ENCODE measurements at regions not wholly inside any gene's neighbourhood (a gene's known extent, or its start where the extent isn't known, plus 50 kb on each side); places are given as distances from the start of the nearest gene placed in this dataset.

DNA sequence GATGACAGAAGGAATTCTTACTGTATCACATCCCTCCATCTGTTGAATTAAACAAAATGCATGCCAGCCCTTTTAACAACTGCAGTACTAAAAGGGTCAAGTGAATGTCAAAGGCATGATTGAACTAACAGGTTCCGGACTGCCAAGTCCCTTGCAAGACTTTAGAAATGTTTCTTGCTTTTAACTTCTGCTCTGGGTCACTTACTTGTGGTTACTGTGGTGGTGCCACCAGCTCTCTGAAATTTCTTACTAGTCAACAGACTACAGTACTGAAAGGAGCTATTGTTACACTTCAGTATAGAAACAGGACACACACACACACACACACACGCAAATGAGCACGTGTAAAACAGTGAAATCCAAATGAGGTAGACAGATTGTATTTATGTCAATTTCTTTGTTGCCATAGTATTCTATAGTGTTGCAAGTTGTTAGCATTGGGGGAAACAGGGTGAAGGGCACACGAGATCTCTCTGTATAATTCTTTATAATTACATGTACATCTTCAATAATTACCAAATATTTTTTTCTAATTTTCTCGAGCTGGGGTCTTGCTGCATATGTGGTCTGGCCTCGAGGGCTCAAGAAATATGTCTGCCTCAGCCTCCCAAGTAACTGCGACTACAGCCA, 79.9 kb upstream of the SLC25A26 start (continued):
- TF ChIP-seq ZNF462 (CRISPR knock-in tag; IDR thresholded peaks at IDR 0.05), result no peak

GRCh38 chr3:66140106-66140505, 80.7 kb upstream of the SLC25A26 start:
- no peak overlapping the region for H3K4me3 ChIP-seq

More at GRCh38 chr3:66140106-66140505, 80.7 kb upstream of the SLC25A26 start:
- Mint-ChIP-seq H3K9me3 (peaks cover 14% of the 10 kb centered on the region; the same call in 2 of the 3 replicates), H3K36me3 (ENCODE audit: low read depth) (peaks cover 13% of the 10 kb centered on the region), H3K4me3 (no peak overlapping the region), H3K4me1 (peaks cover 16% of the 10 kb centered on the region), H3K27me3 (ENCODE audit: insufficient read depth, low read depth, poor library complexity) (peaks cover 5% of the 10 kb centered on the region), H3K27ac (no peak overlapping the region)
- H3K36me3 ChIP-seq (ENCODE audit: insufficient read depth), result no peaks in the 10 kb centered on the region
- H3K79me2 ChIP-seq (replicated peaks; ENCODE audit: insufficient read depth), result no peaks in the 10 kb centered on the region
- no peaks in the 10 kb centered on the region for H3F3A ChIP-seq (replicated peaks; ENCODE audit: low read depth)
- no peak overlapping the region for H2AFZ ChIP-seq
- TF ChIP-seq EZH2 (IDR thresholded peaks at IDR 0.05; ENCODE audit: low read depth, unreplicated experiment) (no peak), ZNF331 (CRISPR knock-in tag; IDR thresholded peaks at IDR 0.05; ENCODE audit: low read depth) (no peak), EZH2phosphoT487 (IDR thresholded peaks at IDR 0.05; ENCODE audit: unreplicated experiment) (no peak), CREB1 (CRISPR knock-in tag; IDR thresholded peaks at IDR 0.05; ENCODE audit: low read depth) (no peak), NANOG (IDR thresholded peaks at IDR 0.05; ENCODE audit: borderline replicate concordance) (no peak)
- TF ChIP-seq, protein P1, sequence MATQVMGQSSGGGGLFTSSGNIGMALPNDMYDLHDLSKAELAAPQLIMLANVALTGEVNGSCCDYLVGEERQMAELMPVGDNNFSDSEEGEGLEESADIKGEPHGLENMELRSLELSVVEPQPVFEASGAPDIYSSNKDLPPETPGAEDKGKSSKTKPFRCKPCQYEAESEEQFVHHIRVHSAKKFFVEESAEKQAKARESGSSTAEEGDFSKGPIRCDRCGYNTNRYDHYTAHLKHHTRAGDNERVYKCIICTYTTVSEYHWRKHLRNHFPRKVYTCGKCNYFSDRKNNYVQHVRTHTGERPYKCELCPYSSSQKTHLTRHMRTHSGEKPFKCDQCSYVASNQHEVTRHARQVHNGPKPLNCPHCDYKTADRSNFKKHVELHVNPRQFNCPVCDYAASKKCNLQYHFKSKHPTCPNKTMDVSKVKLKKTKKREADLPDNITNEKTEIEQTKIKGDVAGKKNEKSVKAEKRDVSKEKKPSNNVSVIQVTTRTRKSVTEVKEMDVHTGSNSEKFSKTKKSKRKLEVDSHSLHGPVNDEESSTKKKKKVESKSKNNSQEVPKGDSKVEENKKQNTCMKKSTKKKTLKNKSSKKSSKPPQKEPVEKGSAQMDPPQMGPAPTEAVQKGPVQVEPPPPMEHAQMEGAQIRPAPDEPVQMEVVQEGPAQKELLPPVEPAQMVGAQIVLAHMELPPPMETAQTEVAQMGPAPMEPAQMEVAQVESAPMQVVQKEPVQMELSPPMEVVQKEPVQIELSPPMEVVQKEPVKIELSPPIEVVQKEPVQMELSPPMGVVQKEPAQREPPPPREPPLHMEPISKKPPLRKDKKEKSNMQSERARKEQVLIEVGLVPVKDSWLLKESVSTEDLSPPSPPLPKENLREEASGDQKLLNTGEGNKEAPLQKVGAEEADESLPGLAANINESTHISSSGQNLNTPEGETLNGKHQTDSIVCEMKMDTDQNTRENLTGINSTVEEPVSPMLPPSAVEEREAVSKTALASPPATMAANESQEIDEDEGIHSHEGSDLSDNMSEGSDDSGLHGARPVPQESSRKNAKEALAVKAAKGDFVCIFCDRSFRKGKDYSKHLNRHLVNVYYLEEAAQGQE (IDR thresholded peaks at IDR 0.05; ENCODE audit: unreplicated experiment), result no peak
- ATAC-seq (no peak), DNase-seq (ENCODE audit: low spot score) (no peak)
- peaks cover 18% of the 10 kb centered on the region for H3K4me1 ChIP-seq (ENCODE audit: insufficient read depth)
- no peaks in the 10 kb centered on the region for H3K9me2 ChIP-seq (ENCODE audit: insufficient read depth)
- H3K4me2 ChIP-seq, result no peak overlapping the region
- H3K27ac ChIP-seq (ENCODE audit: low read depth), result no peak overlapping the region
- H3K27me3 ChIP-seq (ENCODE audit: insufficient read depth), result no peaks in the 10 kb centered on the region
- no peaks in the 10 kb centered on the region for H4K20me1 ChIP-seq (replicated peaks; ENCODE audit: insufficient read depth)

Measured in GM23338 (cell line).